ENCODE measurements at regions not wholly inside any gene's neighbourhood (a gene's known extent, or its start where the extent isn't known, plus 50 kb on each side); places are given as distances from the start of the nearest gene placed in this dataset.

- no peak for TF ChIP-seq MYC (IDR thresholded peaks at IDR 0.05; ENCODE audit: low read depth, low read length)
- TF ChIP-seq MAX (IDR thresholded peaks at IDR 0.05; ENCODE audit: low read depth, low read length), result no peak
- no peak for TF ChIP-seq POLR2A (IDR thresholded peaks at IDR 0.05; ENCODE audit: extremely low read depth, insufficient read length)
- no peak for TF ChIP-seq CTCF (IDR thresholded peaks at IDR 0.05; ENCODE audit: low read depth, low read length)
- H3K4me3 ChIP-seq (ENCODE audit: low read depth, low read length), result no peak overlapping the region
- no peak for DNase-seq (ENCODE audit: low read depth)
Observed at GRCh38 chr2:240203031-240203787, 62.8 kb upstream of the OTOS start.

GRCh38 chr2:240203788-240204270, 63.4 kb upstream of the OTOS start:
- H3K4me3 ChIP-seq (ENCODE audit: low read depth, low read length), result no peak overlapping the region
- DNase-seq (ENCODE audit: low read depth), result no peak
- TF ChIP-seq CTCF (IDR thresholded peaks at IDR 0.05; ENCODE audit: low read depth, low read length) (no peak), MAX (IDR thresholded peaks at IDR 0.05; ENCODE audit: low read depth, low read length) (no peak), POLR2A (IDR thresholded peaks at IDR 0.05; ENCODE audit: extremely low read depth, insufficient read length) (no peak), MYC (IDR thresholded peaks at IDR 0.05; ENCODE audit: low read depth, low read length) (no peak)

- no peak overlapping the region for H3K4me3 ChIP-seq (ENCODE audit: low read depth, low read length)
- no peak for DNase-seq (ENCODE audit: low read depth)
- TF ChIP-seq POLR2A (IDR thresholded peaks at IDR 0.05; ENCODE audit: extremely low read depth, insufficient read length), result no peak
- no peak for TF ChIP-seq CTCF (IDR thresholded peaks at IDR 0.05; ENCODE audit: low read depth, low read length)
- TF ChIP-seq MYC (IDR thresholded peaks at IDR 0.05; ENCODE audit: low read depth, low read length), result no peak
- no peak for TF ChIP-seq MAX (IDR thresholded peaks at IDR 0.05; ENCODE audit: low read depth, low read length)
Observed at GRCh38 chr2:240204431-240205276, 64.2 kb upstream of the OTOS start.

- TF ChIP-seq MAX (IDR thresholded peaks at IDR 0.05; ENCODE audit: low read depth, low read length) (no peak), MYC (IDR thresholded peaks at IDR 0.05; ENCODE audit: low read depth, low read length) (no peak), CTCF (IDR thresholded peaks at IDR 0.05; ENCODE audit: low read depth, low read length) (no peak), POLR2A (IDR thresholded peaks at IDR 0.05; ENCODE audit: extremely low read depth, insufficient read length) (no peak)
- no peak for DNase-seq (ENCODE audit: low read depth)
- no peak overlapping the region for H3K4me3 ChIP-seq (ENCODE audit: low read depth, low read length)
Observed at GRCh38 chr2:240205348-240205747, 64.9 kb upstream of the OTOS start.

GRCh38 chr2:240205772-240206171, 65.3 kb upstream of the OTOS start:
- TF ChIP-seq CTCF (IDR thresholded peaks at IDR 0.05; ENCODE audit: low read depth, low read length) (no peak), POLR2A (IDR thresholded peaks at IDR 0.05; ENCODE audit: extremely low read depth, insufficient read length) (no peak), MYC (IDR thresholded peaks at IDR 0.05; ENCODE audit: low read depth, low read length) (no peak), MAX (IDR thresholded peaks at IDR 0.05; ENCODE audit: low read depth, low read length) (no peak)
- no peak overlapping the region for H3K4me3 ChIP-seq (ENCODE audit: low read depth, low read length)
- DNase-seq (ENCODE audit: low read depth), result no peak

Data from NB4 (cell line).